ENCODE measurements at regions not wholly inside any gene's neighbourhood (a gene's known extent, or its start where the extent isn't known, plus 50 kb on each side); places are given as distances from the start of the nearest gene placed in this dataset.

DNA sequence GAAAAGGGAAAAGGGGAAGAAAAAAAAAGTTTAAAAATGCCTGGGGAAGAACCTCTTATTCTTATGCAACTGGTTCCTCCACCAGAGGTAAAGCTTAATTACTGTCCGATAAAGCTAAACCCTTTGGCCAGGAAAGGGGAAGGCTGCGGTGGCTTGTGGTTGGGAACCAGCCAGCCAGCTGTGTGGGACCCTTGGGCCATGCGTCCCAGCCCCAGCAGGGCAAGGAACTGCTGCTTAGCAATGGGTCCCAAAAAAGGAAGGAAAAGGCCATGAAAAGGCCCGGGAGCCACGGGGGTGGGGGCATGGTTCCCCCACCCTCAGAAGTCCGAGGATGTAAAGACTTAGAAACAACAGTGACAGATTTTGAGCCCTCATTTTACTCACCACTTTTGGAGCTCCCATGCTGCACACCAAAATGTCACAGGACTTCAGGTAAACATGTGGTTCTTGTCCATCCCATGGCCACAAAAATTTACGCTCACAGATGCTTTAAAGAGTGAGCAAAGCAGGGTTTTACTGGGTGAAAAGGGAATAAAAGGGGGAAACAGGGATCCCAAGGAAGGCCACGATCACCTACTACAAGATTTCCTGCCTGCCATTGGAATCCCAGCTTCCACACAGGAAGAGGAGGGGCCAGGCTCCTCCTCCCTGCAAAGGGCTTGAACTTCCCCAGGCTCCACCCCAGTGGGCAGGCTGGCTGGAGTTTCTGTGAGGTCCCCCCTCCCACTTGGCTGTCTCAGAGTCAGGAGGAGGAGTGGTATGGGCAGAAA, 1234.7 kb upstream of the GJE1 start:
- TF ChIP-seq, protein P1, sequence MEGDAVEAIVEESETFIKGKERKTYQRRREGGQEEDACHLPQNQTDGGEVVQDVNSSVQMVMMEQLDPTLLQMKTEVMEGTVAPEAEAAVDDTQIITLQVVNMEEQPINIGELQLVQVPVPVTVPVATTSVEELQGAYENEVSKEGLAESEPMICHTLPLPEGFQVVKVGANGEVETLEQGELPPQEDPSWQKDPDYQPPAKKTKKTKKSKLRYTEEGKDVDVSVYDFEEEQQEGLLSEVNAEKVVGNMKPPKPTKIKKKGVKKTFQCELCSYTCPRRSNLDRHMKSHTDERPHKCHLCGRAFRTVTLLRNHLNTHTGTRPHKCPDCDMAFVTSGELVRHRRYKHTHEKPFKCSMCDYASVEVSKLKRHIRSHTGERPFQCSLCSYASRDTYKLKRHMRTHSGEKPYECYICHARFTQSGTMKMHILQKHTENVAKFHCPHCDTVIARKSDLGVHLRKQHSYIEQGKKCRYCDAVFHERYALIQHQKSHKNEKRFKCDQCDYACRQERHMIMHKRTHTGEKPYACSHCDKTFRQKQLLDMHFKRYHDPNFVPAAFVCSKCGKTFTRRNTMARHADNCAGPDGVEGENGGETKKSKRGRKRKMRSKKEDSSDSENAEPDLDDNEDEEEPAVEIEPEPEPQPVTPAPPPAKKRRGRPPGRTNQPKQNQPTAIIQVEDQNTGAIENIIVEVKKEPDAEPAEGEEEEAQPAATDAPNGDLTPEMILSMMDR (conservative IDR thresholded peaks at IDR 0.05; ENCODE audit: low read depth, low read length) = no peak
- no peak for TF ChIP-seq EZH2 (IDR thresholded peaks at IDR 0.05; ENCODE audit: borderline replicate concordance, low read depth, low read length, poor library complexity, severe bottlenecking)

All from A673 (cell line).